Suprapubic skin (tissue), 4 donors: ENCODE measurements at regions not wholly inside any gene's neighbourhood (a gene's known extent, or its start where the extent isn't known, plus 50 kb on each side); places are given as distances from the start of the nearest gene placed in this dataset.

Experiments
- CTCF ChIP-seq, 2 donors: fragments of 200-600 bp in 1 of 2; fragments of 450-650 bp in 1 of 2; sonication (generic) in 1 of 2; IDR thresholded peaks; one replicate each; pipeline ENCODE4 v1.5.1; 2016 to 2019; ENCODE audit warnings: antibody characterized with exemption in 2 of 2, mild to moderate bottlenecking in 1 of 2, moderate library complexity in 1 of 2
- POLR2A ChIP-seq, 2 donors: fragments of 450-650 bp; IDR thresholded peaks; one replicate each; pipeline ENCODE4 v1.6.1; 2017; ENCODE audit warnings: antibody characterized with exemption in 2 of 2, mild to moderate bottlenecking in 2 of 2, moderate library complexity in 2 of 2
- POLR2AphosphoS5 ChIP-seq, 3 donors: sonication (generic); formaldehyde crosslinking; IDR thresholded peaks; one replicate each; pipeline ENCODE4 v1.6.1; 2017; ENCODE audit warnings: antibody characterized with exemption in 3 of 3

- TF ChIP-seq CTCF (IDR thresholded peaks at IDR 0.05), result no peak
- no peak for TF ChIP-seq POLR2A (IDR thresholded peaks at IDR 0.05)
- TF ChIP-seq POLR2AphosphoS5 (IDR thresholded peaks at IDR 0.05), result no peak
These were observed 87.4 kb upstream of the MSTN start for GRCh38 chr2:190149908-190150307.
